GM10248 (cell line): ENCODE measurements at regions not wholly inside any gene's neighbourhood (a gene's known extent, or its start where the extent isn't known, plus 50 kb on each side); places are given as distances from the start of the nearest gene placed in this dataset.

Source experiments
- CTCF ChIA-PET: fragments of 300-600 bp; sonication (Branson Sonifier 250); formaldehyde crosslinking; extraction: SDS; loops from one replicate; lab custom pipeline; 2021; ENCODE audit warnings: antibody characterized with exemption; lab: Yijun Ruan, JAX
- POLR2A ChIA-PET: fragments of 350-650 bp; sonication (Branson Sonifier 250); formaldehyde crosslinking; extraction: SDS; loops from one replicate; lab custom pipeline; 2020; ENCODE audit warnings: antibody characterized with exemption; lab: Yijun Ruan, JAX
- DNase-seq: peaks from one replicate; pipeline ENCODE4 v3.0.0; 2012; ENCODE audit errors: extremely low spot score
- TF ChIP-seq, protein P1 (sequence below): IDR thresholded peaks from 2 replicates; pipeline ENCODE4 v1.5.1; 2012; ENCODE audit warnings: mild to moderate bottlenecking, low read depth; ENCODE audit errors: extremely low read depth, missing control alignments, control extremely low read depth

DNA sequence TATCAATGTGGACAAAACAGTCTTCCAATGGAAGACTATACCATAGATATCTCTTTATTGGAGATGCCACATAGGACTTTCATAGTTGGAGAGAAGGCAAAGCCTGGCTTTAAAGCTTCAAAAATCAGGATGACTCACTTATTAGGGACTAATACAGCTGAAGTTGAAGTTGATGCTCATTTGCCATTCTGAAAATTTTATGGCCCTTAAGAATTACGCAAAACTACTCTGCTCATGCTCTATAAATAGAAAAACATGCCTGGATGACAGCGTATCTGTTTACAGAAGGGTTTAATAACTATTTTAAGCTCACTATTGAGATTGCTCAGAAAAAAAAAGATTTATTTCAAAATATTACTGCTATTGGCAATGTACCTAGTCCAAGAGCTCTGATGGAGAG is 155.5 kb upstream of the DST start:
- ChIA-PET CTCF (interaction anchor here (0.7 to 2.9 kb wide), 7 partner anchors 8 to 53 kb away, joined by 3 to 12 read pairs (median 6); no protein-coding TSS in a partner anchor), POLR2A (interaction anchor here (0.7 kb wide), 1 partner anchor 21 kb away, joined by 5 read pairs; no protein-coding TSS in a partner anchor)
- no peak for DNase-seq
- TF ChIP-seq, protein P1, sequence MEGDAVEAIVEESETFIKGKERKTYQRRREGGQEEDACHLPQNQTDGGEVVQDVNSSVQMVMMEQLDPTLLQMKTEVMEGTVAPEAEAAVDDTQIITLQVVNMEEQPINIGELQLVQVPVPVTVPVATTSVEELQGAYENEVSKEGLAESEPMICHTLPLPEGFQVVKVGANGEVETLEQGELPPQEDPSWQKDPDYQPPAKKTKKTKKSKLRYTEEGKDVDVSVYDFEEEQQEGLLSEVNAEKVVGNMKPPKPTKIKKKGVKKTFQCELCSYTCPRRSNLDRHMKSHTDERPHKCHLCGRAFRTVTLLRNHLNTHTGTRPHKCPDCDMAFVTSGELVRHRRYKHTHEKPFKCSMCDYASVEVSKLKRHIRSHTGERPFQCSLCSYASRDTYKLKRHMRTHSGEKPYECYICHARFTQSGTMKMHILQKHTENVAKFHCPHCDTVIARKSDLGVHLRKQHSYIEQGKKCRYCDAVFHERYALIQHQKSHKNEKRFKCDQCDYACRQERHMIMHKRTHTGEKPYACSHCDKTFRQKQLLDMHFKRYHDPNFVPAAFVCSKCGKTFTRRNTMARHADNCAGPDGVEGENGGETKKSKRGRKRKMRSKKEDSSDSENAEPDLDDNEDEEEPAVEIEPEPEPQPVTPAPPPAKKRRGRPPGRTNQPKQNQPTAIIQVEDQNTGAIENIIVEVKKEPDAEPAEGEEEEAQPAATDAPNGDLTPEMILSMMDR = no peak

DNA sequence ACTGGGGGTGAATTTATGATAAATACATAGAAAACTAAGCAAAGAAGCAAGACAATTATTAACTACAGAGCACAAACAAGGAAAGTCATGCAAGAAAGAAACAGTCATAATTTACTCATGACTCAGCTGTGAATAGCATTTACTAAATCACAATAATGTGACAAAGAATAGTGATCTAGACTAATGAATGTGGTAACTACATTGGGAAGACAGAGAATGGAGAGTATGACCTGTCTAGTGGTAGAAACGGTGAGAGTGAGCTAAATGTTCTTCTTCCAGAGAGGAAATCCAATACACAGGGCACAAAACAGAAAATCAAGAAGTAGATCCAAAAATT is 153.5 kb upstream of the DST start:
- TF ChIP-seq, protein P1 = no peak
- ChIA-PET POLR2A (no interaction called here), CTCF (interaction anchor here (2.4 to 2.9 kb wide), 2 partner anchors 11 to 23 kb away, joined by 9 to 12 read pairs; no protein-coding TSS in a partner anchor)
- DNase-seq = no peak

DNA sequence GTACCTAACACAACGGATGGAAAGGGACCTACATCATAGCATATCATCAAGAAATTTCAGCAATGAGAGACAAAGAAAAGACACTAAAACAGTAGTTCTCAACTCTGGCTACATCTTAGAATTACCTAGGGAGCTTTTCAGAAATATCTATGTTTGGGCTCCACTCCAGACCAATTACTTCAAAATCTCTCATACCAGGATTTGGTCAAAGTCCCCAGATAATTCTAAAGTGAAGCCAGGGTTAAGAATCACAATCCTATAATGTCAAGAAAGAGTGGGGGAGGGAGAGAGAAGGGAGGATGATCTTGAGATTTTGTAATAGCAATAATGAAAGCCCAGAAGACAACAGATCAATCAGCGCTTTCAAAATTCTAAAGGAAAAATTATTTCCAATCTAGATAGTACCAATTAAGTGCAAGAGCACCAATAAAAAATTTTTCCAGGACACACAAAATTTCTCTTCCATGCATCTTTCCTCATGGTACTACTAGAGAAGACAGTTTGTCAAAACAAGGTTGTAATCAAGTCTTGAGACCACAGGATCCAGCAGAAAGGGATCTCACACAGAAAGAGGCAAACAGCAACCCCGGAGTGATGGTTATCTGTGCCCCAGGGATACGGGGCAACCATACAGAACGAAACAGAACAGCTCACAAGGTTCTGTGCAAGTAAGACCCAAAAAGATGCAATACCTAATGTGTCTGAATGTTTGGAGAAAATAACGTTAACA is 152.9 kb upstream of the DST start:
- TF ChIP-seq, protein P1 = no peak
- ChIA-PET POLR2A (no interaction called here), CTCF (interaction anchor here (1.2 to 2.9 kb wide), 3 partner anchors 11 to 109 kb away, joined by 3 to 12 read pairs (median 9); no protein-coding TSS in a partner anchor)
- DNase-seq = no peak

DNA sequence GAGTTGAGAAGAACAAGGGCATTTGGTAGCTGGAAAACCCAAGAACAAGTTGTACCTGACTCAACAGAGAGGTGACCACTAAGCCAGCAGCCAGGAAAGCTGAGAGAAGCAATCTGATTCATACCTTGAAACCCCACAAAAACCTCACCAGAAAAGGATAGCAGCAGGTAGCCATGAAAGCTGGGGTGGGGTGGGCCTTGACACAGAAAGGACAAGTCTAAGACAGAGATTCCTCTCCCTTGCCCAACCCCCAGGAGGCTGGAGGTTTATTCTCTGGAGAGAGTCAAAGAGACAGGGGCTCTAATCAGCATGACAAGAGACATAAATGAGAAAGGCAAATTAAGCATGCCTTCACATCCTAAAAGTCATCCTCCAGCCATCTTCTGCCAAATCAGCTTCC is 151.7 kb upstream of the DST start:
- DNase-seq = no peak
- TF ChIP-seq, protein P1 = no peak
- POLR2A ChIA-PET = no interaction called here
- CTCF ChIA-PET = interaction anchor here (0.8 to 1.2 kb wide), 3 partner anchors 9 to 110 kb away, joined by 3 read pairs; no protein-coding TSS in a partner anchor

DNA sequence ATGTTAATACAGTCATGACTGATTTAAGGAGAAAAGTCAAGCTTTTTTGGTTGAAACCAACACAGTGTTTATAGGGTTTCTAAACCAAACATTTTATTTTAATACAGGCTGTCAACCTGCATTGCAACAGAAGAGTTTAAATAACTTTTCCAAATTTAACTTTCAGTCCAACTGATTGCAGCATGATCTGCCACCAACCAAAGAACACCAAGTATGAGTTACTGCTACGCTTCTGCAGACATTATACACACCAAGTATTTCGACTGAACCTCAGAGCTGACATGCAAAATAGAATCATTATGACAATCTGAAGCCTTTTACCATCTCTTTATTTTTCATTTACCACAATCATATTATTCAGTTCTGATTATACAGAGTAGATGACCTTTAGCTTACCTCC is 151.2 kb upstream of the DST start:
- no peak for DNase-seq
- TF ChIP-seq, protein P1 = no peak
- ChIA-PET POLR2A (no interaction called here), CTCF (interaction anchor here (0.8 to 1.2 kb wide), 3 partner anchors 9 to 110 kb away, joined by 3 read pairs; no protein-coding TSS in a partner anchor)

DNA sequence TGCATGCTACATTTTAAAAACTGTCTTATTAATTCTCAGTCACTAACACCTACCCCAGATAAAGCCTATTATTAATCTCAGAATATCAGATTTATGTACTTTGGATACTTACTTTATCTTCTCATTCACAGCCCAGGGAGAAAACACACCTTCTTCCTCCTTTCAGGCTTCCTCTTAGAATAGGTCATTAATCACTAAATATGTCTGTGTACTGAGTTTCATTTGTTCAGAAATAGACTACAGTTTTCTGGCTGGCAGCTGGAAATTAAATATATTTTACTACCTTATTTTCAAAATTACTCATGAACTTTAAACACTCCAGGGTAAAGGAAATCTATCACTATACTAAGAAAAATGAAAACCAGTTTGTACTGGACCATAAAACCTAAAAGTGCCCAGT is 147.7 kb upstream of the DST start:
- ChIA-PET POLR2A (no interaction called here), CTCF (interaction anchor here (0.6 to 2.4 kb wide), 5 partner anchors 8 to 61 kb away, joined by 3 to 8 read pairs (median 3); no protein-coding TSS in a partner anchor)
- no peak for DNase-seq
- TF ChIP-seq, protein P1 = no peak
